ENCODE measurements at regions not wholly inside any gene's neighbourhood (a gene's known extent, or its start where the extent isn't known, plus 50 kb on each side); places are given as distances from the start of the nearest gene placed in this dataset.
"Not testable (repeated sequence)": the region's sequence is repeated elsewhere in the genome, so short reads cannot be mapped to it uniquely, and the experiment has no call there.

- no peaks in the 10 kb centered on the region for H3K9me3 ChIP-seq
- no peak overlapping the region for H3K27ac ChIP-seq
- H3K4me3 ChIP-seq, result no peak overlapping the region
- H3K4me1 ChIP-seq, result no peaks in the 10 kb centered on the region
- H3K27me3 ChIP-seq, result peaks cover 0 to 20% of the 10 kb centered on the region in 2 donors
- peak in 1 of 2 donors; percentile 17 for DNase-seq (ENCODE audit: low spot score in 2 of 2)
- TF ChIP-seq CTCF (IDR thresholded peaks at IDR 0.05) (no peak), POLR2AphosphoS5 (IDR thresholded peaks at IDR 0.05) (no peak), POLR2A (IDR thresholded peaks at IDR 0.05) (no peak)
- intact Hi-C loops (cut with DNase I; ENCODE audit: low total_unique reads), result no loop called here
- H3K36me3 ChIP-seq, result no peaks in the 10 kb centered on the region
These were observed 275.7 kb downstream of the TCERG1L start for GRCh38 chr10:131035779-131036178.

GRCh38 chr10:131038056-131038455 is 273.5 kb downstream of the TCERG1L start:
- TF ChIP-seq POLR2A (IDR thresholded peaks at IDR 0.05), result no peak
- H3K9me3 ChIP-seq, result no peaks in the 10 kb centered on the region
- no peak overlapping the region for H3K27ac ChIP-seq
- intact Hi-C loops (cut with DNase I; ENCODE audit: low total_unique reads), result no loop called here
- H3K4me3 ChIP-seq, result no peak overlapping the region
- no peaks in the 10 kb centered on the region for H3K36me3 ChIP-seq
- H3K27me3 ChIP-seq, result peaks cover 0 to 14% of the 10 kb centered on the region in 2 donors
- H3K4me1 ChIP-seq, result no peaks in the 10 kb centered on the region
- no peak for DNase-seq (ENCODE audit: low spot score in 2 of 2)

- Histone ChIP-seq H3K36me3 (no peaks in the 10 kb centered on the region), H3K27me3 (peaks cover 0 to 14% of the 10 kb centered on the region in 2 donors), H3K4me3 (no peak overlapping the region), H3K27ac (no peak overlapping the region), H3K4me1 (no peaks in the 10 kb centered on the region), H3K9me3 (no peaks in the 10 kb centered on the region)
- intact Hi-C loops (cut with DNase I; ENCODE audit: low total_unique reads), result no loop called here
- DNase-seq (ENCODE audit: low spot score in 2 of 2), result no peak
- TF ChIP-seq POLR2A (IDR thresholded peaks at IDR 0.05), result no peak
These were observed 270.5 kb downstream of the TCERG1L start for GRCh38 chr10:131041031-131041430.

- DNase-seq (ENCODE audit: low spot score in 2 of 2), result no peak
- Histone ChIP-seq H3K9me3 (no peaks in the 10 kb centered on the region), H3K4me3 (no peak overlapping the region), H3K27me3 (peaks cover 0 to 11% of the 10 kb centered on the region in 2 donors), H3K4me1 (no peaks in the 10 kb centered on the region), H3K36me3 (no peaks in the 10 kb centered on the region), H3K27ac (no peak overlapping the region)
- intact Hi-C loops (cut with DNase I; ENCODE audit: low total_unique reads), result no loop called here
- TF ChIP-seq POLR2A (IDR thresholded peaks at IDR 0.05) (no peak), CTCF (IDR thresholded peaks at IDR 0.05) (no peak), POLR2AphosphoS5 (IDR thresholded peaks at IDR 0.05) (no peak)
These were observed 270.1 kb downstream of the TCERG1L start for GRCh38 chr10:131041441-131041840.

GRCh38 chr10:131042015-131042414 is 269.5 kb downstream of the TCERG1L start:
- H3K36me3 ChIP-seq; intact Hi-C loops (cut with DNase I; ENCODE audit: low total_unique reads); H3K27ac ChIP-seq; H3K4me1 ChIP-seq; H3K9me3 ChIP-seq; H3K4me3 ChIP-seq; H3K27me3 ChIP-seq; DNase-seq (ENCODE audit: low spot score in 2 of 2): not testable (repeated sequence)
